ENCODE measurements at regions not wholly inside any gene's neighbourhood (a gene's known extent, or its start where the extent isn't known, plus 50 kb on each side); places are given as distances from the start of the nearest gene placed in this dataset.

- TF ChIP-seq, protein P1, sequence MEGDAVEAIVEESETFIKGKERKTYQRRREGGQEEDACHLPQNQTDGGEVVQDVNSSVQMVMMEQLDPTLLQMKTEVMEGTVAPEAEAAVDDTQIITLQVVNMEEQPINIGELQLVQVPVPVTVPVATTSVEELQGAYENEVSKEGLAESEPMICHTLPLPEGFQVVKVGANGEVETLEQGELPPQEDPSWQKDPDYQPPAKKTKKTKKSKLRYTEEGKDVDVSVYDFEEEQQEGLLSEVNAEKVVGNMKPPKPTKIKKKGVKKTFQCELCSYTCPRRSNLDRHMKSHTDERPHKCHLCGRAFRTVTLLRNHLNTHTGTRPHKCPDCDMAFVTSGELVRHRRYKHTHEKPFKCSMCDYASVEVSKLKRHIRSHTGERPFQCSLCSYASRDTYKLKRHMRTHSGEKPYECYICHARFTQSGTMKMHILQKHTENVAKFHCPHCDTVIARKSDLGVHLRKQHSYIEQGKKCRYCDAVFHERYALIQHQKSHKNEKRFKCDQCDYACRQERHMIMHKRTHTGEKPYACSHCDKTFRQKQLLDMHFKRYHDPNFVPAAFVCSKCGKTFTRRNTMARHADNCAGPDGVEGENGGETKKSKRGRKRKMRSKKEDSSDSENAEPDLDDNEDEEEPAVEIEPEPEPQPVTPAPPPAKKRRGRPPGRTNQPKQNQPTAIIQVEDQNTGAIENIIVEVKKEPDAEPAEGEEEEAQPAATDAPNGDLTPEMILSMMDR (IDR thresholded peaks at IDR 0.05), result no peak
- no peak for TF ChIP-seq POLR2A (IDR thresholded peaks at IDR 0.05)
These were observed 337.9 kb downstream of the CD83 start for GRCh38 chr6:14455427-14455826.

Data from body of pancreas (tissue), 4 donors.